HEK293 (cell line): ENCODE measurements at regions not wholly inside any gene's neighbourhood (a gene's known extent, or its start where the extent isn't known, plus 50 kb on each side); places are given as distances from the start of the nearest gene placed in this dataset.
A peak's percentile ranks its signal among the peaks of the same experiment; 100 is the strongest.

Experiments
- CTCF ChIA-PET: fragments of 350-600 bp; formaldehyde crosslinking; extraction: SDS; loops from one replicate; lab custom pipeline; 2021; ENCODE audit warnings: antibody characterized with exemption; lab: Yijun Ruan, JAX
- POLR2A ChIA-PET: fragments of 300-600 bp; formaldehyde crosslinking; extraction: SDS; loops from one replicate; lab custom pipeline; 2020; ENCODE audit warnings: antibody characterized with exemption, inconsistent platforms; lab: Yijun Ruan, JAX
- H3K27ac ChIP-seq: fragments of 200-500 bp; sonication (Bioruptor generic); 2 replicates; pipeline ENCODE4 v1.5.1; 2014; ENCODE audit warnings: low read depth, low read length, control low read depth, inconsistent platforms; ENCODE audit errors: extremely low read depth
- H3K36me3 ChIP-seq, 2 experiments: fragments of 200-500 bp in 1 of 2; sonication (Bioruptor generic) in 1 of 2; 1 replicate in 1 of 2; 2 replicates in 1 of 2; pipeline ENCODE4 v1.5.1; 2014 to 2017; ENCODE audit warnings: inconsistent platforms in 2 of 2, low read length in 2 of 2; ENCODE audit not compliant: control insufficient read depth in 2 of 2, insufficient read depth in 1 of 2
- H3K4me1 ChIP-seq: fragments of 200-500 bp; sonication (Bioruptor generic); 2 replicates; pipeline ENCODE4 v1.5.1; 2014; ENCODE audit warnings: mild to moderate bottlenecking, low read length, inconsistent platforms; ENCODE audit not compliant: control insufficient read depth, insufficient read depth
- H3K4me3 ChIP-seq: 2 replicates; pipeline ENCODE4 v1.5.1; 2011; ENCODE audit warnings: low read depth, mild to moderate bottlenecking, control low read depth, low read length, moderate library complexity
- H3K9me3 ChIP-seq: fragments of 200-500 bp; sonication (Bioruptor generic); 2 replicates; pipeline ENCODE4 v1.5.1; 2014; ENCODE audit warnings: low read depth, low read length, inconsistent platforms; ENCODE audit not compliant: control insufficient read depth, insufficient read depth
- AEBP2 ChIP-seq: fragments of 450-650 bp; formaldehyde crosslinking; IDR thresholded peaks from 2 replicates; pipeline ENCODE4 v1.5.1; 2016; ENCODE audit warnings: missing biosample characterization, missing genetic modification characterization, borderline replicate concordance
- KLF10 ChIP-seq: fragments of 450-650 bp; IDR thresholded peaks from 2 replicates; pipeline ENCODE4 v1.5.1; 2018; ENCODE audit warnings: missing biosample characterization, mild to moderate bottlenecking, missing genetic modification characterization
- MZF1 ChIP-seq: fragments of 450-650 bp; formaldehyde crosslinking; IDR thresholded peaks from 2 replicates; pipeline ENCODE4 v1.5.1; 2017; ENCODE audit warnings: missing biosample characterization, missing genetic modification characterization, borderline replicate concordance
- RBAK ChIP-seq: fragments of 450-650 bp; formaldehyde crosslinking; IDR thresholded peaks from 2 replicates; pipeline ENCODE4 v1.5.1; 2016; ENCODE audit warnings: missing biosample characterization, missing genetic modification characterization
- YY2 ChIP-seq: fragments of 450-650 bp; formaldehyde crosslinking; IDR thresholded peaks from 2 replicates; pipeline ENCODE4 v1.5.1; 2016; ENCODE audit warnings: missing biosample characterization, missing genetic modification characterization
- ZBTB49 ChIP-seq: fragments of 450-650 bp; formaldehyde crosslinking; IDR thresholded peaks from 2 replicates; pipeline ENCODE4 v1.5.1; 2016; ENCODE audit warnings: missing biosample characterization, missing genetic modification characterization, low read depth
- ZFP69B ChIP-seq: fragments of 450-650 bp; formaldehyde crosslinking; IDR thresholded peaks from 2 replicates; pipeline ENCODE4 v1.5.1; 2016; ENCODE audit warnings: missing biosample characterization, missing genetic modification characterization
- ZNF121 ChIP-seq: fragments of 450-650 bp; formaldehyde crosslinking; IDR thresholded peaks from 2 replicates; pipeline ENCODE4 v1.5.1; 2016; ENCODE audit warnings: missing biosample characterization, missing genetic modification characterization
- ZNF140 ChIP-seq: fragments of 450-650 bp; formaldehyde crosslinking; IDR thresholded peaks from 2 replicates; pipeline ENCODE4 v1.5.1; 2016; ENCODE audit warnings: missing biosample characterization, missing genetic modification characterization
- ZNF146 ChIP-seq: fragments of 450-650 bp; formaldehyde crosslinking; IDR thresholded peaks from 2 replicates; pipeline ENCODE4 v1.5.1; 2016; ENCODE audit warnings: missing biosample characterization, missing genetic modification characterization
- ZNF175 ChIP-seq: fragments of 450-650 bp; formaldehyde crosslinking; IDR thresholded peaks from 2 replicates; pipeline ENCODE4 v1.5.1; 2016; ENCODE audit warnings: missing biosample characterization, missing genetic modification characterization
- ZNF19 ChIP-seq: fragments of 450-650 bp; formaldehyde crosslinking; IDR thresholded peaks from 2 replicates; pipeline ENCODE4; 2016; ENCODE audit warnings: missing biosample characterization, missing genetic modification characterization, low read depth
- ZNF221 ChIP-seq: fragments of 450-650 bp; formaldehyde crosslinking; IDR thresholded peaks from 2 replicates; pipeline ENCODE4 v1.5.1; 2017; ENCODE audit warnings: missing biosample characterization, missing genetic modification characterization, borderline replicate concordance
- ZNF23 ChIP-seq: fragments of 450-650 bp; formaldehyde crosslinking; IDR thresholded peaks from 2 replicates; pipeline ENCODE4 v1.5.1; 2016; ENCODE audit warnings: missing biosample characterization, missing genetic modification characterization, borderline replicate concordance
- ZNF292 ChIP-seq: fragments of 450-650 bp; formaldehyde crosslinking; IDR thresholded peaks from 2 replicates; pipeline ENCODE4 v1.5.1; 2016; ENCODE audit warnings: low read depth, missing biosample characterization, missing genetic modification characterization, borderline replicate concordance
- ZNF404 ChIP-seq: fragments of 450-650 bp; formaldehyde crosslinking; IDR thresholded peaks from 2 replicates; pipeline ENCODE4 v1.5.1; 2017; ENCODE audit warnings: missing biosample characterization, missing genetic modification characterization
- ZNF426 ChIP-seq: fragments of 450-650 bp; formaldehyde crosslinking; IDR thresholded peaks from 2 replicates; pipeline ENCODE4 v1.5.1; 2017; ENCODE audit warnings: missing biosample characterization, missing genetic modification characterization, mild to moderate bottlenecking, inconsistent platforms, moderate library complexity
- ZNF560 ChIP-seq: fragments of 450-650 bp; formaldehyde crosslinking; IDR thresholded peaks from 2 replicates; pipeline ENCODE4 v1.5.1; 2017; ENCODE audit warnings: missing biosample characterization, missing genetic modification characterization, borderline replicate concordance
- ZNF677 ChIP-seq: fragments of 450-650 bp; IDR thresholded peaks from 2 replicates; pipeline ENCODE4 v1.5.0; 2018; ENCODE audit warnings: missing biosample characterization, mild to moderate bottlenecking, missing genetic modification characterization, moderate library complexity
- ZNF777 ChIP-seq: fragments of 450-650 bp; formaldehyde crosslinking; IDR thresholded peaks from 2 replicates; pipeline ENCODE4 v1.5.1; 2017; ENCODE audit warnings: missing biosample characterization, missing genetic modification characterization, borderline replicate concordance
- ZSCAN5A ChIP-seq: fragments of 450-650 bp; formaldehyde crosslinking; IDR thresholded peaks from 2 replicates; pipeline ENCODE4 v1.5.1; 2016; ENCODE audit warnings: missing biosample characterization, missing genetic modification characterization

GRCh38 chr19:13644645-13645044, 119.7 kb upstream of the MRI1 start (continued):
- TF ChIP-seq ZNF292 (no peak), ZNF121 (tag by site-specific recombination) (no peak), ZNF146 (tag by site-specific recombination) (no peak), ZNF404 (tag by site-specific recombination) (no peak), ZBTB49 (no peak), ZNF175 (tag by site-specific recombination) (no peak)
- TF ChIP-seq, all 188 proteins: peak for 0

GRCh38 chr19:13640611-13641010, 123.7 kb upstream of the MRI1 start:
- H3K27ac ChIP-seq, result no peak overlapping the region
- H3K4me1 ChIP-seq, result no peaks in the 10 kb centered on the region
- H3K4me3 ChIP-seq, result no peak overlapping the region
- H3K36me3 ChIP-seq, result no peaks in the 10 kb centered on the region
- POLR2A ChIA-PET, result no interaction called here
- no peaks in the 10 kb centered on the region for H3K9me3 ChIP-seq
- TF ChIP-seq AEBP2 (no peak), ZNF221 (tag by site-specific recombination) (no peak), YY2 (tag by site-specific recombination) (no peak), KLF10 (tag by site-specific recombination) (no peak), ZFP69B (no peak), ZNF777 (no peak)
- CTCF ChIA-PET, result interaction anchor here (1.2 kb wide), 1 partner anchor 222 kb away, joined by 3 read pairs; no protein-coding TSS in a partner anchor

- TF ChIP-seq ZNF560, result no peak
- no peak for TF ChIP-seq ZNF677 (tag by site-specific recombination)
- peak; percentile 90; the same call in 1 of the 2 replicates for TF ChIP-seq RBAK (tag by site-specific recombination)
- Histone ChIP-seq H3K36me3 (no peaks in the 10 kb centered on the region), H3K4me1 (no peaks in the 10 kb centered on the region), H3K27ac (no peak overlapping the region), H3K9me3 (no peaks in the 10 kb centered on the region), H3K4me3 (no peak overlapping the region)
- CTCF ChIA-PET, result interaction anchor here (0.6 kb wide), 1 partner anchor 188 kb away, joined by 4 read pairs; no protein-coding TSS in a partner anchor
- POLR2A ChIA-PET, result no interaction called here
Measured at GRCh38 chr19:13639342-13639929, 124.9 kb upstream of the MRI1 start.

- TF ChIP-seq MZF1, result no peak
- TF ChIP-seq ZSCAN5A (tag by site-specific recombination), result no peak
- TF ChIP-seq ZNF19, result no peak
- no peak for TF ChIP-seq ZNF426 (tag by site-specific recombination)
- TF ChIP-seq ZNF23 (tag by site-specific recombination), result no peak
- TF ChIP-seq ZFP69B, result no peak
- peak; percentile 99 for TF ChIP-seq ZNF140 (tag by site-specific recombination)
- TF ChIP-seq, all 188 proteins: peak for 1
- no peak overlapping the region for H3K27ac ChIP-seq
- no peaks in the 10 kb centered on the region for H3K36me3 ChIP-seq
- no peaks in the 10 kb centered on the region for H3K4me1 ChIP-seq
- H3K9me3 ChIP-seq, result no peaks in the 10 kb centered on the region
- CTCF ChIA-PET, result no interaction called here
- POLR2A ChIA-PET, result no interaction called here
- H3K4me3 ChIP-seq, result no peak overlapping the region
Measured at GRCh38 chr19:13637664-13638063, 126.7 kb upstream of the MRI1 start.
